IPS-NIHi7 (cell line): ENCODE measurements at regions not wholly inside any gene's neighbourhood (a gene's known extent, or its start where the extent isn't known, plus 50 kb on each side); places are given as distances from the start of the nearest gene placed in this dataset.
"Not testable (repeated sequence)": the region's sequence is repeated elsewhere in the genome, so short reads cannot be mapped to it uniquely, and the experiment has no call there.

ENCODE experiments used
- DNase-seq: peaks from one replicate; pipeline ENCODE4 v3.0.0; 2012; ENCODE audit warnings: mixed read lengths; ENCODE audit errors: extremely low spot score

DNA sequence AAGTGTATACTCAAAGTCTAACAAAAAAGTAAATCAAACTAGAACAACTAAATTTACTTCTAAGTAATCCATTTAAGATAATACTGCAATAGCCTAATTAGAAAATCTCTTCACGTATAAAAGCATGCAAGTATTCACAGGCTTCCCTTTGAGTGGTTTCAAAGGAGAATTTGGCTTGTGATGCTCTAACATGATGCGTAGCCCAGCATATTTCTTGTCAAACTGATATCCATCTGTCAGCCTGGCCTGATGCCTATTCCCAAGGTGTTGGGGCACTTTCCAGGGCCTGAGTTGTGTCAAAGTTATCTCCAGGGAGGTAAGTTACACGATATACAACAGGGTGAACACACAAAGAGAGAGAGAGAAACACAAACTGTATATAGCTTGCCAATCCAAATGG is 287.0 kb upstream of the MAGEB18 start:
- no peak for DNase-seq

GRCh38 chrX:25853002-25853479 is 285.1 kb upstream of the MAGEB18 start:
- DNase-seq, result no peak

DNA sequence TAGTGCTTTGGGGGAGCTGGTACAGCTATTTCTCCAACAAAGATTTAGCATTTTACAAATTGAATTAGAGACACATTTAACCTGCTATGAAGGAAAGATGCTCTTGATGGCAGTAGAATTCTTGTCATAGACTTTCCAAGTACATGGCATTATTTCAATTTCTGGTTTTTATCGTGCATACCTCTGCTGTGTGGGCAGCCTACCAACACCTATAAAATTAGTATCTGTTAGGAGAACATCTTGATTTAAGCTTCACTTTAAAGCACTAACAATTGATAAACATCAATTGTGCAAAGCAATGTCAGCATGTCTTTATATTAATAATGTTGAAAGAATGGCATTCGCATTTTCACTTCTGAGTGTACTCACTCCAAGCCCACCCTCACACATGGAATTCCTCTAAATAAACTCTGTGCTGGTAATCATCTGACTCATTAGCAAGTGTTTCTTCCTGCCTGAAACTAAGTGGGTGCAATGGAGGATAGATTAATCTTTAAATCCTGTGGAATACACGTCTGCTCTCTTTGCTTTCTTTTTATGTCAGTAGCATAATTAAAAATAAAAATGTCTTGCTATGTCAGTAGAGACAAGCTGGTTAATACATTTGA is 279.8 kb upstream of the MAGEB18 start:
- DNase-seq, result no peak

DNA sequence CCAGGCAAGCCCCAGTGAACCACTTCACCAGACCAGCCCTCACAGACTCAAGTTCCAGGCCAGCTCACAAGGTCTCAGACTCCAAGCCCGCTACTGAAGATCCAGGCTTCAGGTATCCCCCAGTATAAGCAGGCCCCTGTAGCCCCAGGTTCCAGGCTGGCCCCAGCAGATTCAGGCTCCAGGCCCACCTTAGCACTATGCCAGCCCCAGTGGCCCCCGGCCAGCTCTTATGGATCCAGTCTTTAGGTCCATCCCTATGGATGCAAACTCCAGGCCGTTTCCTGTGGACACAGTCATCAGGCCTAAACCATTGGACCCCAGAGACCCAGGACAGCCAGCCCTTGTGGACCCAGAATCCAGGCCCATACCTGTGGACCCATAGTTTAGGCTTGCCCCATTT is 277.8 kb upstream of the MAGEB18 start:
- DNase-seq, result no peak

DNA sequence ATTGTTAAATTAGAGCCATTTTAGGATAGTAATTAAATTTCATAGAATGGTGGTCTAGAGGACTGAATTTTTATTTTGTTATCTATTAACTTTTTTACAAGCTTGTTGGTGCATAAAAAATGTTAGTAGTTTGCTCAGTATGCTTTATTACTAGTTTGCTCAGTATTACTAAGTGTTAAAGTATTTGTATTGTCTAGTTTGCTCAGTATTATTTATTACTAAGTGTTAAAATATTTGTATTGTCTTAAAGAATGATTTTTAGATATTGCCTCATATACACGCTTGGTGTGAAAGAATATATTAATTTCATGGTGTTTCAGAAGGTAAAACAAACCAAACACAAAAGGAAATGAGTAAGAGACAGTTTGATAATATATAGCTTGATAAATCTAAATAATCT is 268.4 kb upstream of the MAGEB18 start:
- no peak for DNase-seq

GRCh38 chrX:25872786-25873185 is 265.4 kb upstream of the MAGEB18 start:
- no peak for DNase-seq

GRCh38 chrX:25873196-25873595 is 264.9 kb upstream of the MAGEB18 start:
- no peak for DNase-seq

DNA sequence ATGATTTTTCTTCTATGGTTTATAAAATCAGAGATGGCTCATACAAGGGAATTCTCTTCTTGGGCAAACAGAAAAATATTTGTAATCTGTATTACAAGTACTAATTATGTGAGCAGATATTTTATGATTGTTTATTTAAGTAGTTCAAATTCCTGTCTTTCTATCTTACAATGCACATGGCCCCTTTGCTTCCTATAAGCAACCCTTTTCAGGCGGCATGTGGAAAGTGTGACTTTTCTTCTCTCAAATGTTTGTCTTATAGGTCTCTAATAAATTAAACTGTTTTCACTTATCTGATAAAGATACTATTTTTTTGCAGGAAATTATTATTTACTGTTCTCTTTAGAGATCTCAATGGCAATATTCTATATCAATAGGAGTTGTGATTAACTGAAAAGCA is 259.3 kb upstream of the MAGEB18 start:
- DNase-seq, result no peak

DNA sequence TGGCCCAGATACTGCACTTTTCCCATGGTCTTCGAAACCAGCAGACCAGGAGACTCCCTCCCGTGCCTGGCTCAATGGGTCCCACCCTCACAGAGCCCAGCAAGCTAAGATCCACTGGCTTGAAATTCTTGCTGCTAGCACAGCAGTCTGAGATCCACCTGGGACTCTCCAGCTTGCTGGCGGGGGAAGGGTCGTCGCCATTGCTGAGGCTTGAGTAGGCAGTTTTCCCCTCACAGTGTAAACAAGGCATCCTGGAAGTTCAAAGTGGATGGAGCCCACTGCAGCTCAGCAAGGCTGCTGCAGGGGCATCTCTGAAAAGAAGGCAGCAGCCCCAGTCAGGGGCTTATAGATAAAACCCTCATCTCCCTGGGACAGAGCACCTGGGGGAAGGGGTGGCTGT is 255.6 kb upstream of the MAGEB18 start:
- not testable (repeated sequence) for DNase-seq

DNA sequence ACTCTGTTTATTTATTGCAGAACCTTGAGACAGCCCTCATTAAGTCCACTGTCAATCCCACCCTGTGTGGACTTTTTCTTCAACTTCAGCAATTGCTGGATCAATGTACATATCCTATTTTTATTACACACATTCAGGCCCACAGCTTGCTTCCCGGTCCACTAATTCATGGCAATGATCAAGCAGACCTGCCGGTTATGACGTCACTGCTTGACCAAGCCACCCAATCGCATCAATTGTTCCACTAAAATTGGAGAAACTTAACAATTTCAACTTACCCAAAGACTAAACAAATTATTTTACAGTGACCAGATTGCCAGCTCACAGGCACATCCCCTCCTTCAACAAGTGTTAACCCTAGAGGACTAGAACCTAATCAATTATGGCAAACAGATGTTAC is 240.4 kb upstream of the MAGEB18 start:
- no peak for DNase-seq

- not testable (repeated sequence) for DNase-seq
These were observed 232.4 kb upstream of the MAGEB18 start for GRCh38 chrX:25905728-25906127.

DNA sequence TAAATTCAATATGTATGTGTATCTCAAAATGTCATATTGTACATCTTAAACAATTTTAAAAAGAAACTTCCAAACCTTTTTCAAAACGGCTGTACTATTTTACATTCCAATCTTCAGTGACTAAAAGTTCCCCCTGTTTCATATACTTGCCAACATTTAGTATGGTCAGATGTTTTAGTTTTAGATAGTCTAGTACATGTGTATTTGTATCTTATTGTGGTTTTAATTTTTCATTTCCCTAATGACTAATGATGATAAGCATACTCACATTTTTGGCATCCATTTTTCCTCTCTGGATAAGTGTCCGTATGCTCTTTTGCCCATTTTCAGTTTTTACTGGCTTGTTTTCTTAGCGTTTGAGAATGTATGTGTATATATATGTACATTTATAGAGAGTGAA is 212.2 kb upstream of the MAGEB18 start:
- no peak for DNase-seq

DNA sequence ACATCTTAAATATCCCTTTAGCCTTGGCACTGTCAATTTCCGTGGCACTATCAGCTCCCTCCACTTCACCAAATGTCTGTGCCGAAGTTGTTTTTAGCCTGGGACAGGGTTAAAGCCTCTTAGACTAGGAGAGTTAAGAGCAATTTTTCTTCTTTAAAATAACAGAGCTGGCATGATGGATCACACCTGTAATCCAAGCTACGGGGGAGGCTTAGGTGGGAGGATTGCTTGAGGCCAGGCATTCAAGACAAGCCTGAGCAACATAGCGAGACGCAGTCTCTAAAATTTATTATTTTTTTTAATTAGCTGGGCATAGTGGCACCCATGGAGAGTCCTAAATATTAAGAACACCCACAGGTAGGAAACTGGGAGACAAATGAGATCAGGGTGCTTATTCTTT is 209.8 kb upstream of the MAGEB18 start:
- DNase-seq, result no peak

GRCh38 chrX:25941087-25941486 is 197.1 kb upstream of the MAGEB18 start:
- DNase-seq, result no peak

DNA sequence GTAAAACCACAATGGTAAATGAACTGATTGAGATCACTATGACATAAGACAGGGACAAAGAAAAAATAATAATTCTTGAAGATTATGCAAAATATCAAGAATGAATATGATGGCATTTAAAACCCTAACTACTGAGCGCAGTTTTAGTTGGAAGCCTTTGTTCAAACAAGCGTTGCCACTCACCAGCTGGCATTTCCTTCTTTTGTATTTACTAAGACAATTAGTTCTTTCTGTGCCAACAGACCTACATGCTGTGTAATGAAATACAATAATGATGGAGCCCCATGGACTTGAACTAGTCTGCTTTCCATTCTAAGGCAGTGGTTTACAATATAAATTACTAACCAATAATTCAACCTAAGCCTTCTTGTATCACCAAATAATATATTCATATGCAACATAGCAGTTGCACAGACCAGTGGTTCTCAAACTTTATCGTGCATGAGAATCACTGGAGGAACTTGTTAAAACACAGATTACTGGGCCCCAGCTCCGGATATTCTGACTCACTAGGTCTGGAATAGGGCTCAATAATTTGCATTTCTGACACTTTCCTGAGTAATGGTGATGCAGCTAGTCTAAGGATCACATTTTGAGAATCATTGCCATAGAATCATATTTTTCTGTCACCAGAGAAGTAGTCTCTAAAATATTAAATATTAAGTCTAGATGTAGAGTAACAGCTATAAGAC is 196.4 kb upstream of the MAGEB18 start:
- no peak for DNase-seq

DNA sequence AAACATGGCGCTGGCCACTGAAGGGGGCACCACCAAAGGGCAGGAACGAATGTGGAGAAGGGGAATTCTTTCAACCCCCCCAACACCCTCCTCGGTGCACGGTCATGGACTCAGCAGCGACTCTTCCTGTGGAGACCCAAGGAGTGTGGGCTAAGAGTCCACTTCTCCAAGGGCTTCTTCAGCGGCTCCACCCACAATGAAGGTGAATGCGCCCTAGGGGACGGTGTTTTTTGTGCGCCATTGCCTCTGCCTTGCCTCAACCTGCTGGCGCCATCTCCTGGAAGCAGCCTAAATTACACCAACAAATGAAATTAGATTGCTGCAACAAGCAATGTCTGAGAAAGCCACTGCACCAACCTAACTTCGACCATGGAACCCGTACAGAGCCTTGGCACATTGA is 169.2 kb upstream of the MAGEB18 start:
- peak; percentile 79 for DNase-seq

GRCh38 chrX:25976683-25977310 is 161.3 kb upstream of the MAGEB18 start:
- DNase-seq, result peak; percentile 24

DNA sequence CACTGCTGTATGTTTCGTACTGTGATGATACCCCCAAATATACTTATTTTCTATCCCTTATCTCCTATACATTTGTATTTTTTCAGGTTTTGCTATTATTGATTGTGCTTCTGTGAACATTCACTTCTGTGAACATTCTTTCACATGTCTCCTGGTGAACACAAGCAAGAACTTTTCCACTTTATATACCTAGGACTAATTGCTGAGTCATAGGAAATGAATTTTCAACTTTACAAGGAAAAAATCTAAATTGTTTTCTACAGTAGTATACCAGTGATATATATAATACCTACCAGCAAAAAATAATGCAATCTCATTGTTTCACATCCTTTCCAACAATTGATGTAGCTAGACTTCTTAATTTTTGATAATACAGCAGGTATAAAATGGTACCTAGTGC is 139.5 kb upstream of the MAGEB18 start:
- no peak for DNase-seq

GRCh38 chrX:26007462-26007861 is 130.7 kb upstream of the MAGEB18 start:
- no peak for DNase-seq

- no peak for DNase-seq
These were observed 130.1 kb upstream of the MAGEB18 start for GRCh38 chrX:26008042-26008441.

- no peak for DNase-seq
These were observed 129.5 kb upstream of the MAGEB18 start for GRCh38 chrX:26008691-26009090.

GRCh38 chrX:26019386-26019785 is 118.8 kb upstream of the MAGEB18 start:
- DNase-seq, result no peak

GRCh38 chrX:26026179-26026578 is 112.0 kb upstream of the MAGEB18 start:
- no peak for DNase-seq
